GM10266 (cell line): ENCODE measurements at regions not wholly inside any gene's neighbourhood (a gene's known extent, or its start where the extent isn't known, plus 50 kb on each side); places are given as distances from the start of the nearest gene placed in this dataset.
"Not testable (repeated sequence)": the region's sequence is repeated elsewhere in the genome, so short reads cannot be mapped to it uniquely, and the experiment has no call there.

Source experiments
- DNase-seq: peaks from one replicate; pipeline ENCODE4 v3.0.0; 2012; ENCODE audit errors: extremely low spot score
- TF ChIP-seq, protein P1 (sequence below): IDR thresholded peaks from 2 replicates; pipeline ENCODE4 v1.5.1; 2012; ENCODE audit warnings: mild to moderate bottlenecking, low read depth; ENCODE audit not compliant: control insufficient read depth, insufficient read depth; ENCODE audit errors: missing control alignments

DNA sequence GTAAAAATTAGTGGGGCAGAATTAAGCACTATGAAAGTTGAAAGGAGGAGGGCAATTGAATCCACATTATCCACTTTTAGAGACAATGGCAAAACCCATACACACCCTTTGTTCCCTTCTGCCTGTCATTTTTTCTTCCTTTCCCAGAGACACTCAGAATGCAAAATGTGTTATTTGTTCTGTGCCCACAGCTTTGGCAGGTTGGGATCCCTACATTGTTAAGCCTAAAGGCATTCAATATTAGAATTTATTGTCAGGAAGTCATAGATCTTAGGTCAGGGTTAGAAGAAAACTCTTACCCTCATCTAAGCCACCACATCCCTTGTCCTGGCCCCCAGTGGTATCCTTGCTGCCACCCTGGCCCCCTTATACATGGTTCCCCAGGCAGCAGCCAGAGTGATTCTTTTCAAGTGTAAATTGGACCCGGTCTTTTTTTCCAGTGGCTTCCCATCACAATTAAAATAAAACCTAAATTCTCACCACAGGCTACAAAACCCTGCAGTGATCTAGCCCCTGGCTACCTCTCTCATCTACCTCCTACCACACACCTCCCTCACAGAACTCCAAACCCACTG is 470.1 kb upstream of the ATP11B start:
- TF ChIP-seq, protein P1, sequence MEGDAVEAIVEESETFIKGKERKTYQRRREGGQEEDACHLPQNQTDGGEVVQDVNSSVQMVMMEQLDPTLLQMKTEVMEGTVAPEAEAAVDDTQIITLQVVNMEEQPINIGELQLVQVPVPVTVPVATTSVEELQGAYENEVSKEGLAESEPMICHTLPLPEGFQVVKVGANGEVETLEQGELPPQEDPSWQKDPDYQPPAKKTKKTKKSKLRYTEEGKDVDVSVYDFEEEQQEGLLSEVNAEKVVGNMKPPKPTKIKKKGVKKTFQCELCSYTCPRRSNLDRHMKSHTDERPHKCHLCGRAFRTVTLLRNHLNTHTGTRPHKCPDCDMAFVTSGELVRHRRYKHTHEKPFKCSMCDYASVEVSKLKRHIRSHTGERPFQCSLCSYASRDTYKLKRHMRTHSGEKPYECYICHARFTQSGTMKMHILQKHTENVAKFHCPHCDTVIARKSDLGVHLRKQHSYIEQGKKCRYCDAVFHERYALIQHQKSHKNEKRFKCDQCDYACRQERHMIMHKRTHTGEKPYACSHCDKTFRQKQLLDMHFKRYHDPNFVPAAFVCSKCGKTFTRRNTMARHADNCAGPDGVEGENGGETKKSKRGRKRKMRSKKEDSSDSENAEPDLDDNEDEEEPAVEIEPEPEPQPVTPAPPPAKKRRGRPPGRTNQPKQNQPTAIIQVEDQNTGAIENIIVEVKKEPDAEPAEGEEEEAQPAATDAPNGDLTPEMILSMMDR = no peak
- no peak for DNase-seq

DNA sequence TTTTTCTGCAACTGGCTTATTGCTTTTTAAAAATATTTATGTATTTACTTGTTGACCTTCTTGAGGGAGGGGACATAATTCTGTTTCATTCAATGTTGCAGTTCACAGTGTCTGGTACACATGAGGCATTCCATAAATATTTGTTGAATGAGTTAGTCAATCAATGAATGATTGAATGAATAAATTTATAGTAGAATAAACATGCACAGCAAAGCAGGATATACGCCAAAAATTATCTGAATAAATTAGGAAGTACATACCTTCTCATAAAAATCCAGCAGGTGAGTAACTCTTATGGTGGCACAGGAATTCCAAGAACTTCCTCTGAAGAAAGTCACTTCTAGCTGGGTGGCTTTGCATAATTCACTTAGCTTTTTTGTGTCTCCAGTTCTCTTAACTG is 469.4 kb upstream of the ATP11B start:
- TF ChIP-seq, protein P1 = no peak
- no peak for DNase-seq

DNA sequence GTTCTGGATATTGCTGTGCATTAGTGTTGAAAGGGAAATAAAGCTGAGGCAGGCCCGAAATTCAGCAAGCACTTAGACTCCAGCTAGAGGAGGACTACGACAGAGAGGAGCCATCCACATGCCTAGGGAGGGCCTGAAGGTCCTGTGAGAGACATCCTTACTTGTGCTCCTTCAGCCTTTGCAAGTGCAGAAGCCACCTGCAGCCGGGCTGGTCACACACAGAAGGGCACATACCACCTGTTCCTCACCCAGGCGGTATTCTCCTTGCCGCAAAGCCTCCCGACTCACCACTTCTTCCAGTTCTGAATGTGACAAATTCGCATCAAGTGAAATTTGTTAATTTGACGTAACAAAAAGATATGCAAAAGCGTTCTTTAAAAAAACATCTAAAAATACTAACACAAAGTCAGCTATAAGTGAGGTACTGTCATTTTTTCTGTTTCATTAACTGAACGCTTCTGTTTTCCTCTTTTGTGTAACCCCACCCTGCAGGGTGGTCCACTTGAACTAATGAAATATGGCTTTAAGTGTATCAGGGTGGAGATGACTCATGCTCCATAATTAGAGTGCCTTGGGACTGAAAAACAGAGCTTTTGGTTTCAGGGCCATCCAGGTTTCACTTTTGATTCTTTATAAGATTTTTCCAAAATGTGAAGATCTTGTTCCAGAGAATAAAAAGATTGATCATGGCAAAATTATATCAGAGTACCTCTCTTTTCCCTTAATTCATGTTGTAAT is 467.9 kb upstream of the ATP11B start:
- TF ChIP-seq, protein P1 = no peak
- DNase-seq = no peak

DNA sequence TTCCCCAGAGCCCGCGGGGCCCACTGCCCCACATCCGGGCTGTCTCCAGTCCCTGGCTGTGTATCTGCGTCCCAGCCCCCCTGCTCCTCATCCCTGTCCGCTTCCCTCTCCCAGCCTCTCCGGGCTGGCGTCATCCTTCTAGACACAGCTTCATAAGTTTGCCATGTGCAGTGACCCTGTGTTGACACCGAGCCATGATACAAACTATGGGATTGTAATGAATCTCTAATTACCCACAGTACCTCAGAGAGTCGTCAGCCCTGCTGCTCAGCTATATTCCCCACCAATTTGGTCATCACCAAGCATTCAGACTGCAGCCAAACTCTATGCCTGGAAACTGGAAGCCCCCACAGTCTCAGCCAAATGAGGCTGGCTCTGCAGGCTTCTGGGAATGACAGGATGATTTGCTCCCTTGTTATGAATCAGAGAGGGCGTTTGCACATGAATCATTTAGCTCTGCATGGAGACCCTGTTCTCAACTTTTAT is 466.1 kb upstream of the ATP11B start:
- TF ChIP-seq, protein P1 = no peak

DNA sequence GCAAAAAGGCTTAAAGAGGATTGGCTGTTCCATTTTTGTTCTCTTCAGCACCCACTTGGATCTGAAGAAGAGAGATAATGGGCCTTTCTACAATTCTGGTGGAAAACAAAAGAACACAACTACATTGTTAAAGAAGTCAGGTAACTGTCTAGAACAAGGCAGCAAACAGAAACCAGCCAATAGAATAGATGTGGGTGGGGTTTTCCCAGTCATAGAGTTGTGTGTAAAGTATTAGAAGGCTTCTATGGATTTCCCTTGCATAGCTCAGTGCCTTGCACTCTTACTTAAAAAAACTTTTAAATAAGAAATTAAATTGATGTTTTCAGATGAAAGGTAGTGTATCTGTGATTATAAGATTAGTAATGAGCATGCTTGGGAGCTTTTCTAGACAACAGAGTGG is 462.7 kb upstream of the ATP11B start:
- TF ChIP-seq, protein P1 = no peak
- no peak for DNase-seq

More for the DNA sequence above, 466.1 kb upstream of the ATP11B start:
- DNase-seq = no peak

DNA sequence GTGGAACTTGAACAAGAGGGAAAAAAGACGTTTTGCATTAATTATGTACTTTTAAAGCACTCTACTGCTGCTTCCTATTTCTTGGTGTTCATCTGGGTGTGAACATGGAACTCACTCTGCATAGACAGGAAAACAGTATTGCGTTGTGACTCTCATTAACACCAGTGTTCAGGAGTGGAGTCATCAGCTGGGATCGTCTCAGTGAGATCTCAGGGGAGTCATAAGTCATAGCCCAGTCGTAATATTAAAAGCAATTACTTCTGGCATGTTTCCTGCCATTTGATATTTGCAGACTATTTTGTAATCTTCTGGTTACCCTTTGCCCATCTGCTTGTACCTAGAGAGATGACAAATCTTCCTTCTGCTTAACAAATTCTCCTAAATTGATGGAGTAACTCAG is 462.0 kb upstream of the ATP11B start:
- DNase-seq = no peak
- TF ChIP-seq, protein P1 = no peak

DNA sequence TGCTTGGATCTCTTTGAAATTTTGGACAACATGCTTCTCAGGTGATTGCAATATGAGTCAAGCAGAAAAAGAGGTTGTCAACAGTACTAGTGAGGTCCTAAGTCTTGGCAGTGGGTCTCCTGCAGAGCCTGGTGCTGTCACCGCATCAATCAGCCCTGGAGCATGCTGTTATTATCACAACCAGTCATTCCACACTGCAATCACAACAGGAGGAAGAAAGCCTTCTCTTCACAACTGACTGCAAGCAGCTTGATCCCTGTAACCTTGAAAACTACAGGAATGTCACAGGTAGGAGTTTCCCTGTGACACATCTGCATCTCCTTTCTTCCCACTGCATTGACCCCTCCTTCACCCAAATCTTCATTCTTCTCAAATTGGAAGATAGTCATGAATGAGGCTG is 451.1 kb upstream of the ATP11B start:
- TF ChIP-seq, protein P1 = no peak
- no peak for DNase-seq

DNA sequence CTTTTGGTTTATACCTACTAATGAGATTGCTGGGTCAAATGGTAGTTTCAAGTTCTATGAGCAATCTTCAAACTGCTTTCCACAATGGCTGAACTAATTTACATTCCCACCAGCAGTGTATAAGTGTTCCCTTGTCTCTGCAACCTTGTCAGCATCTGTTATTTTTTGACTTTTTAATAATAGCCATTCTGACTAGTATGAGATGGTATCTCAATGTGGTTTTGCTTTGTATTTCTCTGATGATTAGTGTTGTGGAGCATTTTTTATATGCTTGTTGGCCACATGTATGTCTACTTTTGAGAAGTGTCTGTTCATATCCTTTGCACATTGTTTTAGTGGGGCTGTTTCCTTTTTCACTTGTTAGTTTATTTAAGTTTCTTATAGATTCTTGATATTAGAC is 449.3 kb upstream of the ATP11B start:
- DNase-seq = not testable (repeated sequence)
